ENCODE measurements at regions not wholly inside any gene's neighbourhood (a gene's known extent, or its start where the extent isn't known, plus 50 kb on each side); places are given as distances from the start of the nearest gene placed in this dataset.

DNA sequence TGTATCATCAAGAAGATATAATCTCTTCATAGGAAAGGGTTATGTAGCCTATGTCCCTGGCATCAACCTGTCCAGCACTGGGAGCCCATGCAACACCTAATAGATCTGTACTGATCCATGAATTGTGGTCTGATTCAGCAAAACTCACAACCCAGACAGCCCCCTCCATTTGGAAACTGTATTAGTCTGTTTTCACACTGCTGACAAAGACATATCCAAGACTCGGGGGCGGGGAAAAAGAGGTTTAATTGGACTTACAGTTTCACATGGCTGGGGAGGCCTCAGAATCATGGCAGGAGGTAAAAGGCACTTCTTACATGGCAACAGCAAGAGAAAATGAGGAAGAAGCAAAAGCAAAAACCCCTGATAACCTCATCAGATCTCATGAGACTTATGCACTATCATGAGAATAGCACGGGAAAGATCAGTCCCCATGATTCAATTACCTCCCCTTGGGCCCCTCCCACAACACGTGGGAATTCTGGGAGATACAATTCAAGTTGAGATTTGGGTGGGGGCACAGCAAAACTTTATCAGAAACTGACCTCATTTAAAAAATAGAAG is 83.3 kb downstream of the TRIM42 start:
- no peak overlapping the region for H3K4me3 ChIP-seq (ENCODE audit: low read length)
- TF ChIP-seq, protein P1, sequence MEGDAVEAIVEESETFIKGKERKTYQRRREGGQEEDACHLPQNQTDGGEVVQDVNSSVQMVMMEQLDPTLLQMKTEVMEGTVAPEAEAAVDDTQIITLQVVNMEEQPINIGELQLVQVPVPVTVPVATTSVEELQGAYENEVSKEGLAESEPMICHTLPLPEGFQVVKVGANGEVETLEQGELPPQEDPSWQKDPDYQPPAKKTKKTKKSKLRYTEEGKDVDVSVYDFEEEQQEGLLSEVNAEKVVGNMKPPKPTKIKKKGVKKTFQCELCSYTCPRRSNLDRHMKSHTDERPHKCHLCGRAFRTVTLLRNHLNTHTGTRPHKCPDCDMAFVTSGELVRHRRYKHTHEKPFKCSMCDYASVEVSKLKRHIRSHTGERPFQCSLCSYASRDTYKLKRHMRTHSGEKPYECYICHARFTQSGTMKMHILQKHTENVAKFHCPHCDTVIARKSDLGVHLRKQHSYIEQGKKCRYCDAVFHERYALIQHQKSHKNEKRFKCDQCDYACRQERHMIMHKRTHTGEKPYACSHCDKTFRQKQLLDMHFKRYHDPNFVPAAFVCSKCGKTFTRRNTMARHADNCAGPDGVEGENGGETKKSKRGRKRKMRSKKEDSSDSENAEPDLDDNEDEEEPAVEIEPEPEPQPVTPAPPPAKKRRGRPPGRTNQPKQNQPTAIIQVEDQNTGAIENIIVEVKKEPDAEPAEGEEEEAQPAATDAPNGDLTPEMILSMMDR (IDR thresholded peaks at IDR 0.05; ENCODE audit: insufficient read depth, low read depth, low read length, missing control alignments): no peak
- DNase-seq (ENCODE audit: low read depth): no peak

DNA sequence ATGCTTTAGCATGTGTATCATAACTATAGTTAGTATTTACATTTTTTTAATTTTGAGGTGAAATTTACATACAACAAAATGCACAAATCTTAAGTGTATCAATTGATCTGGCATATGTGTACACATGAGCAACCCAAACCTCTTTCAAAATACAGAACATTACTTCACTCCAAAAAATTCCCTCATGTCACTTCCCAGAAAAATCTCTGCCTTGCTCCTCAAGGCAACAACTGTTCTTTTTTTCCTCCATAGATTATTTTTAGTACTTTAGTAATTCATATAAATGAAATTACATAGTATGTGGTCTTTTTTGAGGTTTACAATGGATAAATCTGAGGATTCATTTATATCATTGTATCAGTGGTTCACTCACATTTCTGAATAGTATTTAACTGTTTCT is 84.9 kb downstream of the TRIM42 start:
- H3K4me3 ChIP-seq (ENCODE audit: low read length): no peak overlapping the region
- DNase-seq (ENCODE audit: low read depth): no peak
- TF ChIP-seq, protein P1 (IDR thresholded peaks at IDR 0.05; ENCODE audit: insufficient read depth, low read depth, low read length, missing control alignments): no peak

DNA sequence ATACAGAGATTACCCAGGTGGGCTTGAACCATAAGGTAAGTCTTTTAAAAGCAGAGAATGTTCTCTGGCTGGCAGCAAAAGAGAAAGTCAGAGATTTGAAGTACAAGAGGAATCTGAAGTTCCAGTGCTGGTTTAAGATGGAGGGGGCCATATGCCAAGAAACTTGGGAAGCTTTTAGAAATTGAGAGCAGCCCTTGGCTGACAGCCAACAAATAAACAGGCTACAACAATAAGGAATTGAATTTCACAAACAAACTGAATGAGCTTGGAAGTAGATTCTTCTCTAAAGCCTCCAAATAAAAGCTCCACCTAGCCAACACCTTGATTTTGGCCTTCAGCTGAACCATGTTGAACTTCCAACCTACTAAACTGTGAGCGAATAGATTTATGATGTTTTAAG is 85.7 kb downstream of the TRIM42 start:
- DNase-seq (ENCODE audit: low read depth): no peak
- TF ChIP-seq, protein P1 (IDR thresholded peaks at IDR 0.05; ENCODE audit: insufficient read depth, low read depth, low read length, missing control alignments): no peak
- no peak overlapping the region for H3K4me3 ChIP-seq (ENCODE audit: low read length)

DNA sequence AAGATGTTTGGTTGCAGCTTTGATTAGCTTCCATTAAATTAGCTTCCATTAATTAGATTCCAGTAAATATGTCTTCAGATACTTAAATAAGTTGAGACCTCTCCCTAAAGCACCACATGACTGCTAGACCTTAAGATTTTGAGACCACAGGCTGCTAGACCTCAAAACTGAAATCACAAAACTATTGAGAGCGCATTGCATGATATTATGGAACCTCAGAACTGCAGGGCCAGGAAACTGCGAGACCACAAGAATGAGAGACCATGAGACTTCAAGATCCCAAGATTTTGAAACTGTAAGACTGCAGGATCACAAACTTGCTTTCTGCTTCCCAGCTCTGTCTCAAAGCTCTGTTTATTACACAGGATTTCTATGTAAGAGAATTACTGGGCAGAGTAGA is 87.4 kb downstream of the TRIM42 start:
- DNase-seq (ENCODE audit: low read depth): no peak
- no peak overlapping the region for H3K4me3 ChIP-seq (ENCODE audit: low read length)
- TF ChIP-seq, protein P1 (IDR thresholded peaks at IDR 0.05; ENCODE audit: insufficient read depth, low read depth, low read length, missing control alignments): no peak

DNA sequence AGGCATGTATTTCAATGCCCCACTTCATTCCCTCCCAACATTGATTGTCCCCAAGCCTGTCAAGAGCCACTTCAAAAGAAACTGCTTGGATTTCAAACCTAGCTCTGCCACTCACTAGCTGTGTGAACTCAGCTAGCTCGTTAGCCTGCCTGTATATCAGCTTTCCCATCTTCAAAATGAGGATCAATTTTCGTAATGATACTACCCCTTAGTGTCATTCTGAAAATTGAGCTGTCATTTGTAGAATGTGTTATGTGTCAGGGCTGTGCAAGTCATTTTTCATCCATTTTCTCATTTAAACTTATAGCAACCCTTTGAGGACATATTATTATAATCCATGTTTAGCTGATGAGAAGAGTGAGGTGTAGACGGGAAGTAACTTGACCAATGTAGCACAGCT is 88.6 kb downstream of the TRIM42 start:
- TF ChIP-seq, protein P1 (IDR thresholded peaks at IDR 0.05; ENCODE audit: insufficient read depth, low read depth, low read length, missing control alignments): no peak
- no peak for DNase-seq (ENCODE audit: low read depth)
- H3K4me3 ChIP-seq (ENCODE audit: low read length): no peak overlapping the region

DNA sequence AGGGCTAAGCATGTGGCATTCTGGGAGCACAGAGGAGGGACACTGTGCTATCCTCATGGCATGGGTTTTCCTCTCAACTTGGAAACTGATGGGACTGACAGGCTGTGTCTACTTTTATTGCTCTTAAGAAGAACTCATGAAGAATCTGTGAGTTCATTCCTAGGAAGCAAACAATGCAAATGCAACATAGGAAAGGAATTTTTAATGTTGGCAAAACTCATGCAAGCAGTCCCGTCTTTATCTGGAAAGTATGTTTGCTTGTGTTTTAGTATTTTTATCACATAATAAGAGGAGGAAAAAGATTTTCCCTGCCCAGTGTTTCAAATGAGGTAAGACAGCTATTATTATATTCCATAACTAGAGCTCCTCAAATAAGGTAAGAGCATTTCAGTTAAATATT is 89.7 kb downstream of the TRIM42 start:
- TF ChIP-seq, protein P1 (IDR thresholded peaks at IDR 0.05; ENCODE audit: insufficient read depth, low read depth, low read length, missing control alignments): no peak
- DNase-seq (ENCODE audit: low read depth): no peak
- H3K4me3 ChIP-seq (ENCODE audit: low read length): no peak overlapping the region

DNA sequence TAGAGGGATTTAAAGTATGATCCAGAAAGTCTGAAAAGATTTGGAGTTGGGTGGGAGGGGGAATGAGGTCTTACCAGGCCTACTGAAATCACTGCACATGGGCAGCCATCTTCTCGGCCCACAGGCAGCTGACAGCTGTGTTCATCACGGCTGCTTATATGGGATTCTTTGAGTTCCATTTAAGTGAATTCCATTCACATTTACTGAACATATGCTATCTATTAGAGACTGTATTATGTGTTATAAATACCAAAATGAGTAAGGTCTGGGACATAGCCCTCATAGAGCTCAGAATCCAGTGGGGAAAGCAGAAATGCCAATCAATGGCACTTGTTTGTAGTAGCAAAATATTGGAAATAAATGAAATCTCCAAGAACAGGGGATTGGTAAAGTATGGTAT is 91.1 kb downstream of the TRIM42 start:
- TF ChIP-seq, protein P1 (IDR thresholded peaks at IDR 0.05; ENCODE audit: insufficient read depth, low read depth, low read length, missing control alignments): no peak
- no peak for DNase-seq (ENCODE audit: low read depth)
- H3K4me3 ChIP-seq (ENCODE audit: low read length): no peak overlapping the region

Measured in epithelial cell of esophagus (primary cell).